GM21526 (cell line): ENCODE measurements at regions not wholly inside any gene's neighbourhood (a gene's known extent, or its start where the extent isn't known, plus 50 kb on each side); places are given as distances from the start of the nearest gene placed in this dataset.

Experiments
- ATAC-seq: cut with Tn5 transposase; IDR thresholded peaks from one replicate; pipeline ENCODE4 v1.9.1; 2021; ENCODE audit warnings: moderate library complexity; ENCODE audit not compliant: unreplicated experiment, low FRiP score

DNA sequence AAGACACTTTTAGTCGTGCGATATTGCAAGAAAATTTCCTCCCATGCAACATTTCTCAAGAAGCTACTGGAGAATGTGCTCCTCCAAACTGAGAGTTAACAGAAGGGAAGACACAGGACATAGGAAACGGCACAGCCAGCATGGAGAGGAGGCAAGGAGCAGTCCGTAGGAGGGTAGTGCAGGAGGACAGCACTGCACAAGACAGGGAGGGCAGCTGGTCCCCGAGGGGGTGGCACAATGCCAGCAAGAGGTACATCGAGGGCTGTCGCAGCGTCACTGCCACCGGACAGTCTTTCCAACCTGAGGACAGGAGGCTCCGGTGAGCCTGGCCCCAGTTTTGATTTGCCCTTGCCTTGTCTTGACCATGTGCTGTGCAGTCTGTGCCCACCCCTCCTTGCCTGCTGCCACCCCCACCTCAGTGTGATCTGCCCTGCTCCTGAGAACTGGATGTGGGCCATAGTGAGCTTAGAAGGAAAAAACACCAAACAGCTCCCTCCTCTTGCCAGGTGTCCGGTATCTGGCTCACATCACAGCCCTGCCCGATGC is 81.6 kb upstream of the LAPTM4A start:
- ATAC-seq = no peak

DNA sequence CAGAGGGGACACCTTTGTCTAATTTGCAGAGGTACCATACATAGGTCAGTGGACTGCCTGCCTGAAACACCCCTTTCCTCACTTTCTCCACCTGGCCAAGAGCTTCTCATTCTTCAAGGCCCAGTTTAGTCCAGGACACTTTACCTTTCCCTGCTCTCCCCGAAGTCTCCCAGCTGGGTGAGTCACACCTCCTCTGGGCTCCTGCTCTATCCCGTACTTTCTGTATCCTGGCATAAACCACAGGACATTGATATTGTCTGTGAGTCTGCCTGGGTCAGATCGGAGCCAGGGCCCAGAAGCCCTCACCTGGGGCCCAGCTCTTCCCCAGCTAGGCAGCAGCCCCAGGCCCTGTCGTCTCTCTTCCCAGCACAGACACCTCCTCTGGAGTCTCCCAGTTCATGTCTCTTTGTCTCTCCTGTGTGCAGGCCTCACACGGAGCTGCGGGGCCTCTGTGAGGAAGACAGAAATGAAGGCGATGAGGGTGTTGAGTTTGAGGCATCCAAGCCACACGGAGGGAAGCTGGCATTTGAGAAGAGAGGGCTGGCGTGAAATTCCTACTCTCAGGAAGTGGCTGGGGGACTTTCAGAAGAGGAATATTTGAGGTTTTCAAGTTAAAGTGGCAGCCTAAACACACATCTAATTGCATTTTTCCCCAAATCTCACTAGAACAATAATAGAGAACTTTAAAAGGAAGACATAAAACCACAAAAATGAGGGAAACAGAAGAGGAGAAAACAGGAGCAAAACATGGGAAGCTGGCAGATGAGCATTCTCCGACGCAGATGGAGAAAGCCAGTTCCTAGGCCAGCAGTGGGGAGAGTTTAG is 79.6 kb upstream of the LAPTM4A start:
- no peak for ATAC-seq

DNA sequence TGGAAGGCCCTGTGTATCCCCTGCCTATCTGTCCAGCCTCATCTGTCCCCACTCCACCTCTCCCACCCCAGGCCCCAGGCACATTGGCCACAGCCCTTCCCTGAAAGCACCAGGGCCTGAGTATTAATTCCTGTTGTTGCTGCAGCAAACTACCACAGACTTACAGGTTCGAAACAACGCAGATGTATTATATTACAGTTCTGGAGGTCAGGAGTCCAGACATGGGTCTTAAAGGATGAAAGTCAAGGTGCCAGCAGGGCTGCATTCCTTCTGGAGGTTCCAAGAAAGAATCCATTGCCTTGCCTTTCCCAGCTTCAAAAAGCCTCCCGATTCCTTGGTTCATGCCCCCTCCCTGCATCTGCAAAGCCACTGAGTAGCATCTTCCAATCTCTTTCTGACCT is 78.7 kb upstream of the LAPTM4A start:
- no peak for ATAC-seq

DNA sequence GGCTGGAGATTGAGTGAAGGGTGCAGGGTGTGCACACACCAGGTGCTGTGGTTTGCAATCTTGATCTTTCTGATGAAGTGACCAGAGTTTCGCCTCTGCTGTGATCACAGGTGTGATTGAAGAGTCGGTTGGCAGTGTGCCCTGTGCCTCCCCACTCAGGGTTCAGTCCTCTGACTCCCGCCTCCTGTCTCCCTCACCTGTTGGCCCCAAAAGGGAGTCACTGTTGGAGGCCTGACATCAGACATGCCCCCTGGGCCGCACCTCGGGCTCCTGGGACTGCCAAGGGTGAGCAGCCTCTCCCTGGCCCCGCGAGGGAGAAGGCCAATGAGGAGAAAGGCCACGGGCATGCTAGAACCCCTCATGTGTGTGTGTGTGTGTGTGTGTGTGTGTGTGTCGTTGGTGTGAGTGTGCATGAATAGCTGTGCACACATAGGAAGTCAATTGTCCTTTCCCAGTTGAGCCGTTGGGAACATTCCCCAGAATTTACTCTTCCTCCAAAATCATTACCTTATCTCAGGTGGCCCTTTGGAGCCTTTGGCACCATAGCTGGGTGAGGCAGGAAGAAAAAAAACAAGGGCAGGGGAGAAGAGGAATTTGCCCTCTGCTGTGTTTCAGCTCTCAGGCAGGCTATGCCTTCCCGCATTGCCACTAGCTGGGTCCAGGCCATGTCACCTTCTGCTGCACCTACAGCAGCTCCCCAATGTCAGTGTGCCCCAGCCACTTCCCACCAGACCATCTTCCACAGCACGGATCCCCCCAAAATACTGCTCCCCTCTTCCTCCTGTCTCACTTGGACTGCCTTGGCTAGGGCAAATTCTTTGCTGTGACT is 78.1 kb upstream of the LAPTM4A start:
- ATAC-seq = no peak

DNA sequence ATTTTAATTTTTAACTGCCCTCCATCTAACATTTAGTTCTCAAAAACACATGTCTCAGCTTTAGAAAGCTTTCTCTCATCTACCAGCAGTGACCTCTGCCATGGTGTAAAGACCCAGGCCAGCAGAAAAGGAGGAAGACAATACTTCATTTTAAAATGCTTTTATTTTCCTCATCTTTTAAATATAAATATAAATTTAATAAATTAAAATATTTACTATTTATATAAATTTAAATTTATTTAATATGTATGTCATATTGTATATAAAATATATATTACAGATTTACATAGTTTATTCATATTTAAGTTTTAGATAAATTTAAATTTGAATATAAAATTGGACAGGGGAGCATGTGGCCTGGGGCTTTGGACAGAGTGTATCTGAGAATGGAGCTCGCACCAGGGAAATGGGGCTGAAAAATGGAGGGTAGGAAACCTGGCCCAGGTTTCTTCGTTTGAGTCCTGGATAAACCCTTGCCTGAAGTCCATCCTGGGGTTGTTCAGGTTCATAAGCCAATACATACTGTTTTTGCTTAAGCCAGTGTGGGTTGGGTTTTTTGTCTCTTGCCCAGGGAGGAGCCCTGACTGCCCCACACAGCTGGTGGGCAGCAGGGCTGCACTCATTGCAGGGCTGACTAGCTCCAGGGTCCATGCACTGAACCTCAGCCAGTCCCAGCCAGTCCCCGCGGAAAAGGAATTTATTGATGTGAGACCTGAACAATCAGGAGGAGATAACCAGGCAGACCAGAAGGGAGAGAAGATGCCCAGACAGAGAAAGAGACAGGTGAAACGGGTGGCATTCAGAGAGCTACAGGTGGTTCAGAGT is 77.3 kb upstream of the LAPTM4A start:
- no peak for ATAC-seq

DNA sequence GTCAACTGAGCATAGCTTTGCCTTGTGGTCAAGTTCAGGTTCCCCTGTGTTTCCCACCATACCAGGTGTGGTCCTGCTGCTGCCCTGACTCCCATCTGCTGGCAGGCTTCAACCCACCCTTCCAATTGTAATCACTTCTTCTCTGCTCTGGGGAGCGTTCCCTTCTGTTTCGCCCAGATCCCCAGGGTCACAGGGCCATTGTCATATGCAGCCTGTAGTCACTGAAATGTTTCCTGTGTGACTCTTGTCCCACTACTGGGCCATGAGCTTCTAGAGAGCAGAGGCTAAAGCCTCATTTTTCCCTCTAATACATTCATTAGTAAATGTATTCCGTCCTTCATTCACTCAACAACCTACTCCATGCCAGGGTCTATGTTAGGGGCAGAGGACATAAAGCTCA is 75.0 kb upstream of the LAPTM4A start:
- ATAC-seq = no peak

DNA sequence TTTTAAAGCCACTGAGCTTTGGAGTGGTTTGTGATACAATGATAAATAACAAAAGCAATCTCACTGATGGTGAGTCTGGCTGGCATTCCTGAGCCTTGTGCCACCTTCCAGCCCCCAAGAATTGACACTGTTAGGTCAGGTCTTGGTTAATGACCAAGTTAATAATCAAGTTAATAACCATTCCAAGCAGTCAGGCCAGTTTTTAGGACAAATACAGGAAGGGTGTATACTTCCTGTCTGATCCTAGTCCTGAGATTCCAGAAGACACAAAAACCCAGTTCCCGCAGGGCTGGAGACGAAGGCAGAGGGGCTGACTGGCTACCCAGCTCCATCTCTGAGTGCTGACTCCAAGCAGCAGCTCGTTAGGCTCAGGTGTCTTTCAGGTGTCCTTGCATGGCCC is 74.6 kb upstream of the LAPTM4A start:
- no peak for ATAC-seq

DNA sequence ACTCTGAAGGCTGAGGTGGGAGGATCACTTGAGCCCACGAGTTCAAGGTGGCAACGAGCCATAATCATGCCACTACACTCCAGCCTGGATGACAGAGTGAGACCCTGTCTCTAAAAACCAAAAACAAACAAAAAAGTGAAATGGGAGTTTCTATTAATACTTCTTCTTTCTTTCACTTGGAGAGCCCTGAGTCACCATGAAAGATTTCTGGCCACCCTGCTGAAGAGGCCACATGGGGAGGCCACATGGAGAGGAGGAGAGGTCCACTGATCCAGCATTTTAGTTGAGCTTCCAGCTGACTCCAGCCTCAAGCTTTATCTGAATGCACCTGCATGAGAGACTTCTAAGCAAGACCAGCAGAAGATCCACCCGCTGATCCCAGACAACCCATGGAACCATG is 74.2 kb upstream of the LAPTM4A start:
- no peak for ATAC-seq

DNA sequence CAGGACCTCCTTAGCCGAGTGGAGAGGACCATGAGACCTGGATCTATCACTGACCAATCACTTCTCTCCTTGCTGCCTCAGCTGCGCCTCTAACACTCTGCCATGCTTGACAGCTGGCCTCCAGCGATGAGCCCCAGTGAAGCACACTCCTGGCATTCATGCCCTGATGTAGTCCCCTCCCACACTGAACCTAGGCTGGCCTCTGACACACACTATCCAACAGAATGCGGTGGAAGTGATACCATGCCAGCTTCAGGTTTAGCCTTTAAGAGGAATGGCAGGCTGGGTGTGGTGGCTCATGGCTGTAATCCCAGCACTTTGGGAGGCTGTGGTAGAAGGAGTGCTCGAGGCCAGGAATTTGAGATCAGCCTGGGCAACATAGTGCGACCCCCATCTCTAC is 73.7 kb upstream of the LAPTM4A start:
- no peak for ATAC-seq

DNA sequence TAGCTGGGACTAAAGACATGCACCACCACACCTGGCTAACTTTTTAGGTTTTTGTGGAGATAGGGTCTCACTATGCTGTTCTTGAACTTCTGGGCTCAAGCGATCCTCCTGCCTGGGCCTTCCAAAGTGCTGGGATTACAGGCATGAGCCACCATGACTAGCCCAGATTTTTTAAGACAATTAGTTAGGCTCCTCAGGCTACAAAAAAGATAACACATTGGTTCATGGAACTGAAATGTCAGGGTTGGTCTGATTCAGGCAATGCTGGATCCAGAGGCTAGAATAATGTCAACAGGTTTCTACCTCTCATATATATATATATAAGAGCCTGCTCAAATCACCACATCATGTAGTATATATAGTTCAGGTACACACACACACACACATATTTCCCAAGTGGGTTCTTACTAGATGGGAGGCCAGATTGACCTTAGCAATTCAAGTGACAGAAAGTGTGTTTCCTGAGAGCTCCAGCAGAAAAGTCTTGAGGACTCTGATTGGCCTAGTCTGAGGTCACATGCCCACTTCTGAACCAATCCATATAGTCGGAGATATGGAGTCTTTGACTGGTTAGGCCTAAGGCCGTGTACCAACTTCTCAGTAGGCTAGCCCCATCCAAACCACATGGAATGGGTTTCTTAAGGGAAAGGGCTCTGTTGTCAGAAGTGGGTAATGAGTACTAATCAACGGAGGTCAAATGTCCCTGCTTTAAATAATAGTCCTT is 72.6 kb upstream of the LAPTM4A start:
- no peak for ATAC-seq

DNA sequence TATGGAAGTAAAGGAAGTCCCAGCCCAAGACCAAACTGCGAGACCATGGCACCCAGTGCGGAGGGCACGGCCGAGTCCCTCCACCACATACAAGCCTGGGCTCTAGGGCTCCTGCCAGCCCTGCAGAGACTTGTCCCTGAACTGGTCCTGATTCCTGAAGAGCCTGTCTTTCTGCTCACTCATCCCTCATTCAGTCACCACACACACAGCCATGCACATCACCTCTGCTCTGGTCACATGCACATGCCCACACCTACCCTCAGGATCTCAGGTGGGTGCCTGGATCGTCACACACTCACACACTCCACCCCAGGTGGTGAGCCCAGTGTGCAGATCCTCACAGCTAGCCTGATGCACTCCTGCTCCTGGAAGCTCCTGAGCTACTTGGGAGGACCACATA is 71.4 kb upstream of the LAPTM4A start:
- no peak for ATAC-seq

DNA sequence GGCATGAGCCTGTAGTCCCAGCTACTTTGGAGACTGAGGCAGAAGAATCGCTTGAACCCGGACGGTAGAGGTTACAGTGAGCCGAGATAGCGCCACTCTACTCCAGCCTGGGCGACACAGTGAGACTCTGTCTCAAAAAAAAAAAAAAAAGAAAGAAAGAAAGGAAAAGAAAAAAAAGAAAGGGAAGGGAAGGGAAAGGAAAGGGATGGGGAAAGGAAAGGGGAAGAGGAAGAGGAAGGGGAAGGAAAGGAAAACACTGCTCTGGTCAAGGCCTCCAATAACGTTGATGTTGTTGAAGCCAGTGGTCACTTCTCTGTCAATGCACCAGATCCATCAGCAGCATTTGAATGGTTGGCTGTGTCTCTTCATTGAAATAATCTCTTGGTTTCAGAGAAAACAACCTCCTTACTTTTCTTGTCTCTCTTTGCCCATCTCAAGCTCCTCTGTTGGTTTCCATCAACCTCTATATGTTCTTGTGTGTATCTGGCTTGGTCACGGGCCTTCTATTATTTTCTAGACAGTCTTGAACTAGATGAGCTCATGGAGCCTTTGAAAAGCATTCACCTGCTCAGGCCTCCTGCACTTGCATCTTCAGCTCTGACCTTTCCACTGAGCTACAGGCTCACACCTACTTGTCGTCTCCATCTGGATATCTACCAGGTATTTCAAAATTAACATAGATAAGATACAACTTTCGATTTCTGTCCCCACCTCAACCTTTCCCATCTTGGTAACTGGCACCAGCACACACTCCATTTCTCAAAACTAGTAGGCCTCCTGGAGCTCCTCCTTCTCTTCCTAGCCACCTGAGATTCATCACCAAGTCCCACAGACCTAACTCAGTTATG is 69.4 kb upstream of the LAPTM4A start:
- no peak for ATAC-seq

DNA sequence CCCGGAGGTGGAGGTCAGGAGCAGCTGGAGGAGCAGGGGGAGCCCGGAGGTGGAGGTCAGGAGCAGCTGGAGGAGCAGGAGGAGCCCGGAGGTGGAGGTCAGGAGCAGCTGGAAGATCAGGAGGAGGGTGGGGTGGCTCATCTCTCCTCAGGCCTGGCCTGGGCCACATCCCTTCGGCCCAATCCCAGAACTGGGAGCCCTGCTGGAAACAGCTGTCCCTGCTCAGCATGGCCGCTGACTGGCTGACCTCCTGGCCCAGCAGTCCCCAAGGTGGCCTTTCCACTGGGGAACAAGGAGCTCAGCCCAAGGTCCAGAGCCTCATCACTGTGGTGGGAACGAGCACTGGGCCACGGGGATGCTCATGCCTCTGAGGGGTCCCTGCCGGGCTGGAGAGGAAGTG is 66.6 kb upstream of the LAPTM4A start:
- ATAC-seq = no peak

DNA sequence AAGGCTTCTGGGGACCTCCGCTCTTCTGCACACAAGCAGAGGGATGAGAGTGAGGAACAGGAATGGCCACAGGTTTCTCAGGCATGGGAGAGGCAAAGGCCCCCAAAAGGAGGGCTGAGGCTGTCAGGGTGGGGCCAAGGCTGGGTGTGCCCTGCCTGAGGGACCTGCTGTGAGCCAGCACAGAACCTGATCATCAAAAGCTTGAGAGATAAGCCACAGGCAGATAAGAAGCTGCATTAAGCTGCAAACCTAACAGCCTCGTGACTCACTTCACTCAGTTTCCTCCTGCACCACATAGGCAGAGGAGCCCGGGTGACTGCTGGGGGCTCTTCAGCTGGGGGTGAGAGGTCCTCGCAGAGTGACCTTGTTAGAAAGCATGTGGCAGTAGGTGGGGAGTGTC is 64.5 kb upstream of the LAPTM4A start:
- no peak for ATAC-seq

DNA sequence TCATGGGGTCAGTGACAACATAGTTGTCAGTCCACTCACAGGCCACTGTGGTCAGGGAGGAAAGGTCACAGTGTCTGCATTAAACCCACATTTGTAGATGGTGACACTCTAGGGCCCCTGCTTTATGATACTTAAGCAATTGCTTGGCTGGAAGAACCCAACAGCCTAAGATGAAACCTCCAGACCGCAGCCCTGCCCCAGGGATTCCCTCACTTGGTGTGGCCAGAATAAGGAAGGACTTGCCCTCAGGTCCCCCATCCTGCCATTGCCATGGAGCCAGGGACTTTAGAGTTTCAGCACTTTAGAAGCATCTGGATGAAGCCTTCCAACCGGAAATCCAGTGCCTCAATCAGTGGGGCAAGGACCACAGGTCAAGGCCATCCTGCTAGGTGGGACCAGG is 63.9 kb upstream of the LAPTM4A start:
- ATAC-seq = no peak

DNA sequence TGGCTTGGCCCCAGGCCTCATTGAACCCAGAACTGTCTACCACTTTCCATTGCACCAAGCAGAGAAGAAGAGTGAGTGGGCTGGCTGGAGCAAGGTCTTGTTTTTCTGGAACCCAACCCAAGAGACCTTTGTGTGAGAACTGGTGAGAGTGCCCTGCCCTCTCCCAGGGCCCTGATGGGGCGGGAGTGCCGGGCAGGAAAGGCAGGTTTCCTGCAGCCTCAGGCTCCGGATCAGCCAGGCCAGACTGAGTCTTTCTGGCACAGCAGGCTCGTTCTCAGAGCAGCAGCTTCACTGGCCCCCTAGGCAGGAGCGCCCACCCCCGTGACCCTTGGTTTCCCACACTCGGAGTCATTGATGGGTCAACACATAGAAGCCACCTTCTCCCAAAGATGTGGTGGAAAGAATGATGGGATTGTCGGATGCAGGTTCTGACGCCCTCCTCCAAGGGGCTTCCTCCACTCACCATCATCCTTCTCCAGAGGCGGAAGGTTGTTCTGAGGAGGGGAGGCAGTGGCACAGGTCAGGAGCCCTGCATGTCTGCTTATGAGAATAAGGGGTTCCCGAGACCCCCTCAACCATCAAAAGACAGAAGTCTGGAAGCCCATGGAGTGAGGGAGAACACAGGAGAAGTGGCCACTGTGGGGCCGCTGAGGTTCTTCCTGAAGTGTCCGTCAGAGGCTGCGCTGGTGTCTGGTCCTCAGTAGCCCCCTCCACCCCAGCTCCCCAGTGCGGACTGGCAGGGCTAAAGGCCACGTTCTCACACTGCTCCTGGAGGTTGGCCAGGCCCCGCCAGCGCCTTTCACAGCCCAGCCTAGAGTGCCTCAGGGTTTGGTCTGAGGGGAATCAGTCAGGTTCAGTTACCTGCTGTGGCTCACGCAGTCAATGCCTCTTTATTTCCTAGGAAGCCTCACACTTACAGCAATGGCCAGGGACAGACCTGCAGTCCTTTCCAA is 62.8 kb upstream of the LAPTM4A start:
- no peak for ATAC-seq

DNA sequence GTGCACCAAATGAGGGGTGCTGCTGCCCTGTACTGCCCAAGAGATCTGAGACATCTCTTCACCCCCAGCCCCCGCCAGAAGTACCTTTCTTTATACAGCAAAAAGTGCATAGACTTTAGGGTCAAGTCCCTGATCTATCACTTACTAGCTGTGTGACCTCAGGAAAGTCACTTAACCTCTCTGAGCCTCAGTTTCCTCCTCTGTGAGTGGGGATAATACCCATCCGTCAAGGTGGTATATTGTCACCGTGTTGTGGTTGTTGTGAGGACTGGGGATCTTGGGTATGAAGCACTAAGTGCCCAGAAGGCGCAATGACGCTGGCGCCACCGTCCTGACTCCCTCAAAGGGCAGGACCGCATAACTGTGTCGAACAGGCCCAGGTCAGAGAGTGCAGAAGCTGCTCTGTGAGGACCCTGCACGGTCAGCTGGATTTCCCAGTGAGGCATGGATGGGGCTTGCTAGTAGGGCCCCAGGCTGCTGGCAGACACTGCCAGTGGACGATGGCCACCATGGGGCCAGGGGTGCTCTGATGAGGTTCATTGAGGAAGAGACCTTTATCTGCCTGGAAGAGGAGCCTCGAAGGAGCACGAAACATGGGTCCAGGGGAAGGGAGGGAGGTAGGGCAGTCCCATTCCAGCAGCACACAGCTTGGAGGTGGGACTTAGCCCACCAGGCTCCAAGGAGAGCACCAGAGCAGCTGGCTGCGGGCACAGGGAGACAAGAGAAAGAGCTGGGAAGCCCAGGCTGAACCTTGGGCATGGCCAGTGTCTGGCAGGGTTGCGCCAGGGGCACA is 61.8 kb upstream of the LAPTM4A start:
- no peak for ATAC-seq
